GM18519 (cell line): ENCODE measurements at regions not wholly inside any gene's neighbourhood (a gene's known extent, or its start where the extent isn't known, plus 50 kb on each side); places are given as distances from the start of the nearest gene placed in this dataset.
"Not testable (repeated sequence)": the region's sequence is repeated elsewhere in the genome, so short reads cannot be mapped to it uniquely, and the experiment has no call there.

Experiments used
- ATAC-seq: cut with Tn5 transposase; IDR thresholded peaks from one replicate; pipeline ENCODE4 v1.9.1; 2021; ENCODE audit warnings: mild to moderate bottlenecking, moderate library complexity; ENCODE audit not compliant: unreplicated experiment, low FRiP score

DNA sequence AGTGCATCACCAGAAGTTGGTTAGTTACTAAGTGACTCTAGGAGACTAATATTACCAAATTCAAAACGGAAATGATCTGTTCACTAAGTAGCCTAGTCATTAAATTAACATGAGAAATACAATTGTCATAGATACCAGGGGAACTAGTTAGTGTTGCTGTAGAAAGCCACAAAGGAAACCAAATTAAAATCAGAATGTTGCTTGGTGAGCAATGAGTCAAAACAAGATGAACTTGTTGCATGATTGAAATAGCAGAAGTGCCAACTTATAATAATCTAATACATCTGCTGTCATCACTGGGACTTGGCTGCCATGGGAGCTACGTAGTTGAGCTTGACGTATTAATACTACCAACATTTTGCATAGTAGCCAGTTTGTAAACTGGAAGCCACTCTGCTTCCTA lies 458.1 kb downstream of the DIPK2A start:
- peak; percentile 76 for ATAC-seq

DNA sequence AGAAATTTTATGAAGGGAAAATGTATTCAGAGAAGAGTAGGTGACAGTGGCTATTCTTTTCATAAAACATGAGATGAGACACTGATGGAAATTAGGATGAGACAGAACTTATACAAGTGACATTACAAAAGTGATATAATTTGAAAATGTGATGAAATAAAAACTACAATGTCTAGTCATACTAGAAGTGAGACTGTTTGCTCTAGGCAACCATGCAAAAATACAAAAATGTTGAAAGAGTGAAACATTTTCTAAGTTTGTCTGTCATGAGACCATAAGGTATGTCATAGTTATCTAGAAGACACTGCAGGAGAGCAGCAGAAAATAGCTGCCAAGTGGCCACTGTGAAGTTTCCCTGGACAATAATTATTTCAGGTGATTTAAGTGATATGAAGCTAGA lies 459.5 kb downstream of the DIPK2A start:
- peak; percentile 54 for ATAC-seq

DNA sequence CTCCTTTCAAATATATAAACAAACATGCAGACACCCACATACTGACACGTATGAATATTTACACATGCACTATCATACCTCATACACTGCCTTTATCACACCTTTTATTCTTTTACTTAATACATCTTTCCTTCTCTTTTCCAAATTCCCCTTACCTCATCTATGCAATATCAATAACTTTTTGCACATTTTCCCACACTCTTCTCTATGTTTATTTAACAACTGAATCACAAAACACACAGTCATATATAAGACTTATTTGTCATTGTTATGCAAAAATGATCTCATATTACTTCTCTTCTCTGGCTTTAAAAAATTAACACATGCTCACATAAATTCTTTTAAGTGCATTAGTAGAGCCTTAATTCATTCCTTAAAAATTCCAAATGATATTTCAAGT lies 461.4 kb downstream of the DIPK2A start:
- no peak for ATAC-seq

DNA sequence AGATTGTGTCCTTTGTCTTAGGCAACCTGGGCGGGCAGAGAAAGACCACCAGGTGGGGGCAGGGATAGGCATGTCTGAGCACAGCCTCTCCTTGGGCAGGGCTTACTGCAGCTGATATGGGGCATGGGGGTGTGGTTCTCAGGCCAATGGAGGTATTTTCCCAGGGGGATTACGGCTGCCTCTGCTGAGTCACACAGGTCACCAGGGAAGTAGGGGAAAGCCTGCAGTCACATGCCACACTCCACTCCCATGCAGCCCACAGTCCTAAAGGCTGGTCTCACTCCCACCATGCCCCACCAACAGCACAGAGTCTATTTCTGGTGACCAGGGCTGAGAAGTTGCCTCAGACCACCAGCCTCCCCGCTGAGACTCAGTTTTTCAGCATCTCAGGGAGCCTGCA lies 466.4 kb downstream of the DIPK2A start:
- ATAC-seq = no peak

DNA sequence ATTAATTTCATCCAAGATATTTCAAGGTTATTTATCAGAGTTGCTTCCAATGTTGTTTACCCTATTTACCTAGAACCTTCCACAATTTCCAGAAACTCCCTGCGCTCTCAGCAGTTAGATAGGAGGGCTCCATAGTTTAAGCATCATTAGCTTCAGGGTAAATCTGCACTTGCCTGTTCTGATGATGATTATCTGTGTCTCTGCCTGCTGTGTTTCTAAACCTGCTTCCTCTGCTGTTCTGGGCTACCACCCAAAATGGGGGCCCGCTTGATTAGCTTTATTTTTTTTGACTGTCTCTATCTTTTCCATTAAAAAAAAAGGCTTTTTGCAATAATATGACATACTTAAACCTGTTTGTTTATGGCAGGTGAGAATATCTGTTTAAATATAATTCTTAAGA lies 472.4 kb downstream of the DIPK2A start:
- no peak for ATAC-seq

DNA sequence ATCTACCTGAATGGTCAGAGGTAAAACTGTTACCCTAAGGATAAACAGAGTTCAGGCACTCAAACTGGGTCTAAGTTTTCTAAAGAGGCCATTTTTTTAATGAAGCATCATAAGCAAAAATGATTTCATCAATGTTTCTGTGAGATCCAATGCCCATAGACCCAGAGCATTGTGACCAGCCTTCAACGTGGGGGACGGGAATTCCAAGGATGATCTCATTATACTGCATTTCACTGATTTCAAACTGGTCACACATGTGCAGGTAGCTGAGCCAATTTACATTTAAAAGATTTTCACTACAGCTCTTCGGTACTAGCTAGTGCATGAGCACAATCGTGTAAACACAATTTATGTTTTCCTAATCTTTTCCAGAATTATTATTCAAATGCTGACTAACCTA lies 472.9 kb downstream of the DIPK2A start:
- ATAC-seq = no peak

DNA sequence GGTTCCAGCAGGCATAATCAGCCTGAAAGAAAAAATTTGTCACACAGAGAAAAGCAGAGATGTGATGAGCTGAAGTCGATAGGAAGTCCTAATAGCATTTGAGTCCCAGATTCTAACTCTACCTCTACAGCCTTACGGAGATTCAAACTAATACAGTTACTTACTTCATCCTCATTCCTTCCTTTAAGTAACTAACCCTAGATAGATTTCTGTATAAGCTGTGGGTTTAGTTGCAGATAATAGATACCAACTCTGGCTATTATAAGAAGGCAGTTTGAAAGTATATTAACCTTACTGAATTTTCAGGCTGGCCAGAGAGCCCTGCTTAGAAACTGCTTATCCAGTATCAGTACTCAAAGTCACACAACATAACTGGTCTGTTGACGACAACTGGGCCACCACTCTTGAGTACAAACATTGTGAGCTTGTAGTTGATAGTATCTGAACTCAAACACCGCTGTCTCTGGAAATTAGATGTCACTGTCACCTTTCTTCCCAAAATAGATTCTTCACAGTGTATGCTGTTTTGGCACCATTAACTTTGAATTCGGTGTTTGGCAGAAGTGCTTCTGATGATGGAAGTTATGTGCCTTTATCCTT lies 484.3 kb downstream of the DIPK2A start:
- ATAC-seq = no peak

DNA sequence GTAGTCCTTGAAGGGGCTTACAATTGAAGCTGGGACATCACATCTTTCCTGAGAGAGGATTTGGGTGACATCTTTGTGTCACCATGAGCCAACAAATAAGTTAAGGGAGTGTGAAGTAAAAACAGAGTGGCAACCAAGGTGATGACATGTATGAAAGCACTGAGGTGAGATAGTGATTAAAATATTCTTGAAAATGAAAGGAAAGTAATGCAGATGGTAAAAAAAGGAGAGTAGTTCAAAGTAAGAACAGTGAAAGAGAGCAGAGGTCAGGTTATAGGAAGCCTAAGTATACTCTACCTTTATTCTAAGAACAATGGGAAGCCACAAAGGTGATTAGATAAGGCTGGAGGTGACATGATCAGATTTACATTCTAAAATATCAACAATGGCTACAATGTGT lies 486.1 kb downstream of the DIPK2A start:
- ATAC-seq = no peak

DNA sequence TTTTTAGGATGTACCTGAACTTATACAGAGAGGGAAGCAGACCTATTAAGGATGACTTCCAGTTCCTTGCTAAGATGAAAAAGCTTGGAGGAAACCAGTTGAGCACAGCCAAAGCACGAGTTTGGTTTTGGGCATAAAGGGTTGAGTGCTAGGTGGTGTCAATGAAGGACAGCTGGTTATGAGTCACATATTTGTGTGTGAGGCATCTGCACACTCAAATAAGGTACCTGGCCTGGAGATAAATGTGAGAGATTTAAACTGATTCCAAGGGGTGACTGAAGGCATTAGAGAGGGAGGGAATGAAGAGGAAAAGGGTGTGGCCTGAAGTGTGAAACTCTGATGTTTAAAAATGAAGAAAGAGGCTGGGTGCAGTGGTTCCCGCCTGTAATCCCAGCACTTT lies 486.7 kb downstream of the DIPK2A start:
- no peak for ATAC-seq

DNA sequence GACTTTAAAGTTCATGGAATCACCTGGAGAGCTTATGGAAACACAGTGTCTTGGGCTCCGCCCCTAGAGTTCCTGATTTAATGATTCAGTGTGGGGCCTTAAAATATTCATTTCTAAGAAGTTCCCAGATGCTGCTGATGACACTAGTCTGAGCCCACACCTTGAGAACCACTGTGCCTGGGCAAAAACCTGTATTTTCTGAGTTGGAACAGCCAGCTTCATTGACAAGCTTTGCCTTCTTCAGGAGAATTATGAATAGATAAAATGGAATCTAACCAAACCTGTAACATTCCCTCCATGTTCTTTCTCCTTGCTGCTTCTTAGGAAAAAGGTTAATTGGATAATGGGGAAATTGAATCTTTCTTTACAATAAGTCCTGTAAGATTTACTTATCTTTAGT lies 490.7 kb downstream of the DIPK2A start:
- no peak for ATAC-seq

DNA sequence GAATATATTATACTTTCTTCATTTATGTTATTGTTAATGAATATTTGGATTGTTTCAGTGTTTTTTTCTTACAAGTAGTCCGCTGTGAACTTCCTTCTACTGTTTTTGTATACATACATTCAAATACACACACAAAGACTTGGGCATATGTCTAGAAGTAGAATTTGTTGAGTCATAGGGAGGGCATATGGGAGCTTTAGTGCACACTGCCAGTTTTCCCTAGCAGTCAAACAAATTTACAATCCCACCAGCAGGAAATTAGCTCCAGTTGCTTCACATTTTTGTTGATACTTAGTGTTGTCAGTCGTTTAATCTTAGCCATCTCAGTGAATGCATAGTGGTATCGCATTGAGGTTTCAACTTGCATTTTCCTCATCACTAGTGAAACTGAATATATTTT lies 492.3 kb downstream of the DIPK2A start:
- no peak for ATAC-seq

DNA sequence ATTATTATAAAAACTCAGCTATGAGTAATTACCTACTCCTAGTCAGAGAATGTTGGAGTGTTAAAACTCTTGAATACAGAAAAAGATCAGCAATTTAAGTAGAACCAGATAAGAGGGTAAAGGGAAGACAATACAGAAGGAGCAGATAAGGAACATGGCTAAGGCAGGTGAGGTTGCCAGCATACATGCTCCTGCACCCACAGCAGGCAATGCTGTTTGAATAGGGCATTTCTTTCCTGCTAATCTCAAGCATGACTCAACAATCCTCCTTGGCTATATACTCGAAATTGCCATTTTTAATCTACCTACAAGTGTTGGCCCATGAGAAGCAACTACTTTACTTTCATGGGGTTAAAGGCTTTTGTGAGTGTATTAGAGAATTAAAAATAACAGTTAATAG lies 494.5 kb downstream of the DIPK2A start:
- ATAC-seq = no peak

DNA sequence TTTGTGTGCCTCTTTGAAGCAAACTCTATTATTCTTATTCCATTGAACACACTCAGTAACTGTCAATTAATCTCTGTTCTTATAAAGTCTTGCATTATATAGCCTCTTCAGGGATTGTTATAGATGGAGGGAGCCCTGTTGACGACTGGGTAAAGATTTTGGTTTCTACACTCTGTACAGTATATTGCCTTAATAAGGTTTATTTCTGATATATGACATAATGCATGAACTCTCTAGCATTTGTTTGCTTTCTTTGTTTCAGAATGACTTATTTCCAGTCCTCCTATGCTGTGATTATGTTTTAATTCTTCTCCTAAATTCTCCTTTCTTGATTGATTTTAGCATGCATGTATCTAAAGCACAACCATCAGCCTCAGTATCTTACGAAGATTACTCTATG lies 494.9 kb downstream of the DIPK2A start:
- no peak for ATAC-seq

DNA sequence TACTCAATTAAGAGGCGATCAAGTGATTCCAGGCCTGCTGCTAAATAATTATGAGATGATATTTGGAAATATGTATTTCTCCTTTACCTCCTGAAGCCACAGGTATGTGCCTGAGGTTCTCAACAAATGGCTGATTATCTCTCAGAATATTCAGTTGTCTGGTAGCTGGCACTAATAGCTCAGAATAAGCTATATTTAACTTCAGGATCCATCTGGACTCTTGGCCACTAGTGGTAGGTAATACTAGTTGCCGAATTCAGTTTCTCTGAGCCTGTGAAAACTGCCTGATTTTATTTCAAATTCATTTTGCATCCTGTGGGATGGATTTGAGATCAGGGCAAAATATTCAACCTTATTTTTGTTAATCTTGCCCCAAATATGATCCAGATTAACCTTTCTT lies 499.0 kb downstream of the DIPK2A start:
- no peak for ATAC-seq

DNA sequence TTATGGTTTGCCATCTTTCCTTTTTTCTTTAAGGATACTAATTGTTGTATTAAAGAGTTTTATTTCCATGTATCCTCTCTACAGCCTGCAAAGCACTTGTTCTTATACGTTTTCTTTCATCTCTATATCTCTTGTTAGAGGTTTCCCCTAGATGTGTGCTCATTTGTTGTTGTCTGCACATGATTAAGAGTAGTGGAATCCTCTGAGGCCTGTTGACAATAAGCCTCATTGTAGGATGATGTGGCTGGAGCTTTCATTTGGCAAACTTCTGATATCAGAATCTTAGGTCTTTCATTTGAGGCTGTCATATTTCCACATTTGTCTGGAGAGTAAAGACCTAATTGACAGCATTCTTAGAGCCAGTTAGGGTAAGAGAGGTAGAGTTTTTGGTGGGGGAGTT lies 506.0 kb downstream of the DIPK2A start:
- no peak for ATAC-seq

DNA sequence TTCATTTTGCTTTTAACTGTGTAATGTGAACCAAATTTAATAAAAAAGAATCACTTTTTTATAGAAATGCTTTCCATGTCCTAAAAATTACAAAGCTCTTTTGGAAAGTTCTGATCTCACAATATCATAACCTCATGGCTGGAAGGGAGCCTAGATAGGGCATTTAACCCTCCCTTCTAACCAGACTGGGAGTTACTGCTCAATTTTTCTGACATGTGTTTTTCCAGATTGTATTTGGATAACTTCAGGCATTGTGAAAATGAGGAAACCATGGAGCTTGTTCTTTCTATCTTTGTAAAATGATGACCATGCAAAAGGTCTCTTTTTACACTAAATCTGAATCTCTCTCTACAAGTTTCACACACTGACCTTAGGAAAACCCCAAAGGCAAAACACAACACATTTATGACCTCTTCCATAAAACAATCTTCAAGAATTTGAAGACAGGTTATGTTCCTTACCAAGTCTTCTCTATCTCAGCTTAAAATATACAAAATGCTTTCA lies 508.8 kb downstream of the DIPK2A start:
- no peak for ATAC-seq

DNA sequence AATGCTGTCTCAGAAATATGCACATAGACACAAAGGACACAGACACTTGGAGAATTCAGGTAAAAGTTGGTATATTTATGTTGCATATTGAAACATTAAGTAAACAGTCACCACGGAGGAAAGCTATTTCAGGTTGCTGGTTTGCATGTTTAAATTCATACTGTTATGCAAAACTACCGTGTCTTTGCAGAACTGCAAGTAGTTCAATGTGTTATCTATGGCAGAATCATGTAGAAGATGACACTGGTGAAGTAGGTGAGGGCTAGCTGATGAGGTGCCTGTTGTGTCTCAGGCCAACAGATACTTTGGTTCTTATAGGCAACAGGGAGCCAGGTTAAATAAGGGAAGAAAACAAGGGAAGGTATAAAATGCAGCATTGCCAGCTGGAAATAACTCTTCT lies 511.3 kb downstream of the DIPK2A start:
- peak; percentile 51 for ATAC-seq

DNA sequence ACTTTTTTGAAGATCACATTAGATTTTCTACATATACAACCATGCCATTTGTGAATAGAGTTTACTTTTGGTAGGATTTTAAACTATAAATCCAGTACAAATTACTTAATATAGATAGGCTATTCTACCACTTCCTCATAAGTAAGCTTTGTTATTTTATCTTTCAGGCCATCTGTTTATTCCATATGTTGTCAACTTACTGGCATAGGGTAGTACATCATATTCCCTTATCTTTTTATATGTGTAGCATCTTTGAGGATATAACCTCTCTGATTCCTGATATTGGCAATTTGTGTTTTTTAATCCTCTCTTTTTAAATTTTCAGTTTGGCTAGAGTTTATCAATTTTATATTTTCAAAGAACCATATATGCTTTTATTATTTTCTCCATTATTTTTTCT lies 515.4 kb downstream of the DIPK2A start:
- no peak for ATAC-seq

DNA sequence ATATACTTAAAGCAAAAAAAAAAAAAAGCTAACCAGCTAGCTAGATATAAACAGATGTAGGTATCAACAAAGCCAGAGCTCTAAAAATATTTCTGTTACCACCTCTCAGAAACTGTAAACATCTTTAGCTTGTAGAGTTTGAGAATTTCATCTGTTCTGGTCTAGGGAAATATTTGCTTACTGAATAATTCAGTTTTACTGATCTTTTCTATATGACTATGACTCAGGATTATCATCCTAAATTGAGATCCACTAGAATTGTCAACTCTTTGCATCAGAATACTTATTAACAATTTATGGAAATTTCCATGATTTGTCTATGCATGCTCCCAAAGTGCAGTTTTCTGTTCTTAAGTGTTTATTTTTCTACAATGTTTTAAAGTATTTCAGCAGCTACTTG lies 517.3 kb downstream of the DIPK2A start:
- no peak for ATAC-seq

DNA sequence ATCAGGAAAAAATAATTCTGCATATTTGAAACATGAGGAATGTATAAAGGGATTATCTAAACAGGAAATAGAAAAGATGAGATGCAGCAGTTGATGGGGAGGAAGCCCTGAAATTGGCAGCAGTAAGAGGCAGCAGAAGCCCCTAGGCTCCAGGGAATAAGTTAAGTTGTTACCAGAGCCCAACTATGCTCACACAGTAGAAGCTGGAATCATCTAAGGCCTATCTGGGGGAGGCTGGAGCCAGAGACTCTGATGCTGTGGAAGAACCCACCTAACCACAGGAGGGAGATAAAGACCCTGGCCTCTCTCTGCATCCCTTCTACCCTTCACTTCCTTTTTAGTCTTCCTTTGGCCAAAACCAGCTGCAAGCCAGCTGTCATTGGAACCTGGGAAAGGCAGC lies 519.7 kb downstream of the DIPK2A start:
- no peak for ATAC-seq

DNA sequence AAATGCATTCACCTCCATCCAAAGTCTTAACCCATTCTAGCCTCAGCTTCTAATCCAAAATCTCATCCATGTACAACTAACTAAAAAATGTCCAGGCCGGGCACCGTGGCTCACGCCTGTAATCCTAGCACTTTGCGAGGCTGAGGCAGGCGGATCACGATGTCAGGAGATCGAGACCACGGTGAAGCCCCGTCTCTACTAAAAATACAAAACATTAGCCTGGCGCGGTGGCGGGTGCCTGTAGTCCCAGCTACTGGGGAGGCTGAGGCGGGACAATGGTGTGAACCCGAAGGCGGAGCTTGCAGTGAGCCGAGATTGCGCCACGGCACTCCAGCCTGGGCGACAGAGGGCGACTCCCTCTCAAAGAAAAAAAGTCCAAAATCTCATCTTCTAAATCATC lies 523.0 kb downstream of the DIPK2A start:
- ATAC-seq = not testable (repeated sequence)

DNA sequence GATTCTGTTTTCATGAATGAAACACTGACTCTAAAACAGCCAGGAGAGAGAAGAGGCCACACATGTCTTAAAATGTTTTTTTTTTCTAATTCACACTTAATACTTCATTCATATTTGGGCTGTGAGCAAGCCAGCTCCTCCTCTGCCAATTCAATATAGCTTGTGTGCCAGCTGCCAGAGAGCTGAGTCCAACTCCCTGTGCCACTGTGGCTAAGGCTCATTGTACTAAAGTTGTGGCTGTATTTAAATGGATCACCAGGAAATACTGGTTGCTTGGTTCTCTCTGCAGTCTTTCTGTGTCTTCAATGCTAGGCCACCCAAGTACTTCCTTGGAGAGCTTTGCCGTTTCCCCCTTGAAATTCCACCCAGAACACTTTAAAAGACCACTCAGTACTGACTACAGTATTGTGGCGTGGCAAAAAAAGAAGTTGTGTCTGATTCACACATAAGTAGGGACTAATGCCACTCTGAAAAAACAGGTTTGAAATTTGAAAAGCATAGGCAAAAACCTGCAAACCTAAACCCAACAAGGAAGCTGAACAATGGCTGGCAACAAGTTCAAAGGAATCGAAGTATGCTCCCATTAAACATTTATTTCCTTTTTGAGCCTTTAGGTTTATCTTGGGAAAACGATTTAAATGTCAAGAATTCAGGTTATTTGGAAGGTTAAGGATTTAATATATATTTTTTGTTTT lies 524.7 kb downstream of the DIPK2A start:
- no peak for ATAC-seq
